GM21390 (cell line): ENCODE measurements at regions not wholly inside any gene's neighbourhood (a gene's known extent, or its start where the extent isn't known, plus 50 kb on each side); places are given as distances from the start of the nearest gene placed in this dataset.
"Not testable (repeated sequence)": the region's sequence is repeated elsewhere in the genome, so short reads cannot be mapped to it uniquely, and the experiment has no call there.

Experiments used
- ATAC-seq: cut with Tn5 transposase; IDR thresholded peaks from one replicate; pipeline ENCODE4 v1.9.1; 2021; ENCODE audit not compliant: unreplicated experiment

DNA sequence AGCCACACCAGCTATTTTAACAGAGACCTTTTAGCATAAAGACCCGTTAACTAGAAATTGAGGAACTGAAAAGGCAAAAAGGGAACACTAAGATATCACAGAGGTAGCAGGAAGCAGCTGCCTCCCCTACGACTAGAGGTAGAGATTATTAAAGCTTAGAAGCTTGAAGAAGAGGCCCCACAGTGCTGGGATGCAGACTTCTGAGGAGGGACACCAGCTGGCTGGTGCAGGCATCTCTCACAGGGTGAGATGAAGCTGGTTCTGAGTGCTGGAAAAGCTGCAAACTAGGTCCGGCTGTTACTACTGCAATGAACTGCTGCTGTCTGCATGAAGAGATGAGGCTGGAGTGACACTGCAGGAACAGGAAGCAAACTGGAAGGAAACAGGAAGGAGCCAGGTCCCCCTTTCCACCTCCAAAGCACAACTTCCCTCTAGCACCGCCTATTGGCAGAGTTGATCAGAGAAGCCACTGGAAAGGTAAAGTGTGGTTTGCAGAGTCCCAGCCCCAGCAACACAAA lies 61.2 kb upstream of the MRPS9 start:
- ATAC-seq: peak; percentile 95

DNA sequence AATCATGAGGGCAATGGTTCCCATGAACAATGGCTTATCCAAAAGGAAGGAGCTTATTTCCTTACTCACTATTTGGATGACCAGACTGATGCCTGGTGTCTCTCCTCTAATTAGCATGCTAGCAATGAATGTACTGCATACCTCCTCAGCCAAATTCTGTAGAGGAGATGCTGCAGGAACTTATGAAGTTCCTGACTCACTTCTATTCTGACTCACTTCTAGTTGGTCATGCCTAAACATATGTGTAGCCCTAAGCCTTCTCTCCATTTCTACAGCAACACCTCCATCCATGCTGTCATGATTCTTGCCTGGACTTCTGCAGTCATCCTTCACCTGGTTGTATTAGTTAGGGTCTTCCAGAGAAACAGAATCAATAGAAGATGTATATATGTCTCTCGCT lies 59.9 kb upstream of the MRPS9 start:
- ATAC-seq: no peak

DNA sequence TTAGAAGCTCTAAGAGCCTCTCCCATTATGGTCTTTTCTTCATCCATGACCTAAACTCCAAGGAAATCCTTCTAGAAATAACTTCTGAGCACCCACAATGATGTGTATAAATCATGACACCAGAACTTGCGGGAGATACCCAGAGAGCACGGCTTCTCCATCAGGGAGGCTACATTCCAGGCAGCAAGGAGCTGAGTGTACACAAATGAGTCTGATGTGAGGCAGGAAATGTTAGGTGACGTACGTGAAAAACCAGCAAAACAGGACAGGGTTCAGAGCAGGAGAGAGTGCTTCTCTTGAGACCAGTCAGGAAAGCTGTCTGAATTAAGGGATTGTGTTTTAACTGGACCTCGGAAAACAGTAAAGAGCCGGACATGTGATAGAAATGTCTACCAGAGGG lies 58.1 kb upstream of the MRPS9 start:
- not testable (repeated sequence) for ATAC-seq

DNA sequence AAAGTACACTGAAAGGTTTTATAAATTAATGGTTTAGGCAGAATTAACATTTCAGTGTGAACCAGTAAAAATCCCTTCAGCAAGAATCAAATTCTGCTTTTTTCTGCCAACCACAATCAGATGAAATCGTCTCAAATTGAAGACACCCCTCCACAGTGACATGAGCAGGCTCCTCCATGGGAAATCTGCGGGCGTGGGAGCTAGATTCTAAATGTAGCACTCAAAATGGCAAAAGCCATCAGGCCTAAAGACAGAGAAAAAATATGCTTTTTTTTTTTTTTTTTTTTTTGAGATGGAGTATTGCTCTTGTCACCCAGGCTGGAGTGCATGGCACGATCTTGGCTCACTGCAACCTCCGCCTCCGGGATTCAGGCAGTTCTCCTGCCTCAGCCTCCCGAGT lies 55.8 kb upstream of the MRPS9 start:
- no peak for ATAC-seq
